ENCODE measurements at regions not wholly inside any gene's neighbourhood (a gene's known extent, or its start where the extent isn't known, plus 50 kb on each side); places are given as distances from the start of the nearest gene placed in this dataset.

- Mint-ChIP-seq H3K4me1 (no peaks in the 10 kb centered on the region), H3K27me3 (peaks cover 3 to 9% of the 10 kb centered on the region in 2 donors), H3K36me3 (no peaks in the 10 kb centered on the region), H3K4me3 (no peak overlapping the region), H3K27ac (no peak overlapping the region), H3K9me3 (no peaks in the 10 kb centered on the region)
- ChIA-PET CTCF (no interaction called here), POLR2A (no interaction called here)
- ATAC-seq (replicated peaks in 1 of 4) (no peak), DNase-seq (no peak)
- Histone ChIP-seq H3K4me3 (ENCODE audit: control insufficient read depth in 1 of 2, extremely low read depth in 1 of 2, low read length in 1 of 2) (no peak overlapping the region), H3K27me3 (replicated peaks in 1 of 2; ENCODE audit: control insufficient read depth in 2 of 2, extremely low read depth in 1 of 2, insufficient read depth in 2 of 2, low read length in 1 of 2) (peaks cover 0 to 3% of the 10 kb centered on the region in 2 experiments), H3K36me3 (ENCODE audit: control insufficient read depth in 2 of 2, extremely low read depth in 1 of 2, insufficient read depth in 1 of 2, low read length in 1 of 2) (no peaks in the 10 kb centered on the region), H3K4me1 (ENCODE audit: control insufficient read depth in 1 of 2, extremely low read depth in 1 of 2, insufficient read depth in 2 of 2, low read length in 2 of 2) (no peaks in the 10 kb centered on the region), H3K27ac (ENCODE audit: low read length) (no peak overlapping the region), H3K9me3 (no peaks in the 10 kb centered on the region)
- WGBS (ENCODE audit: insufficient coverage), result no CpG with 5 or more reads among the region's 1 CpG
Measured at GRCh38 chr12:97162173-97162572, 255.1 kb downstream of the NEDD1 start.

GRCh38 chr12:97164936-97165335 is 257.9 kb downstream of the NEDD1 start:
- no peak overlapping the region for H3K4me3 Mint-ChIP-seq
- ATAC-seq (replicated peaks in 1 of 4) (no peak), DNase-seq (no peak)
- Histone ChIP-seq H3K27ac (ENCODE audit: low read length) (no peak overlapping the region), H3K4me3 (ENCODE audit: control insufficient read depth in 1 of 2, extremely low read depth in 1 of 2, low read length in 1 of 2) (no peak overlapping the region), H3K27me3 (replicated peaks in 1 of 2; ENCODE audit: control insufficient read depth in 2 of 2, extremely low read depth in 1 of 2, insufficient read depth in 2 of 2, low read length in 1 of 2) (peaks cover 0 to 3% of the 10 kb centered on the region in 2 experiments), H3K36me3 (ENCODE audit: control insufficient read depth in 2 of 2, extremely low read depth in 1 of 2, insufficient read depth in 1 of 2, low read length in 1 of 2) (no peaks in the 10 kb centered on the region), H3K9me3 (no peaks in the 10 kb centered on the region), H3K4me1 (ENCODE audit: control insufficient read depth in 1 of 2, extremely low read depth in 1 of 2, insufficient read depth in 2 of 2, low read length in 2 of 2) (no peaks in the 10 kb centered on the region)
- no peak overlapping the region for H3K27ac Mint-ChIP-seq
- WGBS (ENCODE audit: insufficient coverage), result 20% methylated on average over 1 of the region's 3 CpGs
- ChIA-PET CTCF (no interaction called here), POLR2A (interaction anchor here in 1 of 2 donors (0.7 kb wide), 1 partner anchor 17 kb away, joined by 3 read pairs; no protein-coding TSS in a partner anchor)
- no peaks in the 10 kb centered on the region for H3K4me1 Mint-ChIP-seq
- H3K9me3 Mint-ChIP-seq, result no peaks in the 10 kb centered on the region
- H3K36me3 Mint-ChIP-seq, result no peaks in the 10 kb centered on the region
- H3K27me3 Mint-ChIP-seq, result peaks cover 3 to 14% of the 10 kb centered on the region in 2 donors

- Histone ChIP-seq H3K9me3 (no peaks in the 10 kb centered on the region), H3K4me1 (ENCODE audit: control insufficient read depth in 1 of 2, extremely low read depth in 1 of 2, insufficient read depth in 2 of 2, low read length in 2 of 2) (no peaks in the 10 kb centered on the region), H3K4me3 (ENCODE audit: control insufficient read depth in 1 of 2, extremely low read depth in 1 of 2, low read length in 1 of 2) (no peak overlapping the region), H3K36me3 (ENCODE audit: control insufficient read depth in 2 of 2, extremely low read depth in 1 of 2, insufficient read depth in 1 of 2, low read length in 1 of 2) (no peaks in the 10 kb centered on the region), H3K27me3 (replicated peaks in 1 of 2; ENCODE audit: control insufficient read depth in 2 of 2, extremely low read depth in 1 of 2, insufficient read depth in 2 of 2, low read length in 1 of 2) (peaks cover 0 to 3% of the 10 kb centered on the region in 2 experiments), H3K27ac (ENCODE audit: low read length) (no peak overlapping the region)
- ATAC-seq (replicated peaks in 1 of 4) (no peak), DNase-seq (no peak)
- H3K36me3 Mint-ChIP-seq, result no peaks in the 10 kb centered on the region
- peaks cover 0 to 9% of the 10 kb centered on the region in 2 donors for H3K27me3 Mint-ChIP-seq
- H3K27ac Mint-ChIP-seq, result no peak overlapping the region
- CTCF ChIA-PET, result no interaction called here
- no CpG with 5 or more reads among the region's 4 CpGs for WGBS (ENCODE audit: insufficient coverage)
- H3K4me1 Mint-ChIP-seq, result no peaks in the 10 kb centered on the region
- H3K9me3 Mint-ChIP-seq, result no peaks in the 10 kb centered on the region
- POLR2A ChIA-PET, result no interaction called here
- no peak overlapping the region for H3K4me3 Mint-ChIP-seq
Measured at GRCh38 chr12:97167598-97167997, 260.5 kb downstream of the NEDD1 start.

- no peak overlapping the region for H3K4me3 Mint-ChIP-seq
- POLR2A ChIA-PET, result no interaction called here
Measured at GRCh38 chr12:97168804-97169203, 261.7 kb downstream of the NEDD1 start.

GRCh38 chr12:97169889-97170567 is 263.0 kb downstream of the NEDD1 start:
- Histone ChIP-seq H3K4me3 (ENCODE audit: control insufficient read depth in 1 of 2, extremely low read depth in 1 of 2, low read length in 1 of 2) (no peak overlapping the region), H3K4me1 (ENCODE audit: control insufficient read depth in 1 of 2, extremely low read depth in 1 of 2, insufficient read depth in 2 of 2, low read length in 2 of 2) (no peaks in the 10 kb centered on the region), H3K27ac (ENCODE audit: low read length) (no peak overlapping the region), H3K9me3 (no peaks in the 10 kb centered on the region), H3K36me3 (ENCODE audit: control insufficient read depth in 2 of 2, extremely low read depth in 1 of 2, insufficient read depth in 1 of 2, low read length in 1 of 2) (no peaks in the 10 kb centered on the region), H3K27me3 (replicated peaks in 1 of 2; ENCODE audit: control insufficient read depth in 2 of 2, extremely low read depth in 1 of 2, insufficient read depth in 2 of 2, low read length in 1 of 2) (no peaks in the 10 kb centered on the region)
- DNase-seq (no peak), ATAC-seq (replicated peaks in 1 of 4) (no peak)
- CTCF ChIA-PET, result no interaction called here
- Mint-ChIP-seq H3K36me3 (no peaks in the 10 kb centered on the region), H3K4me1 (no peaks in the 10 kb centered on the region), H3K9me3 (no peaks in the 10 kb centered on the region), H3K27me3 (peaks cover 0 to 5% of the 10 kb centered on the region in 2 donors), H3K4me3 (no peak overlapping the region), H3K27ac (no peak overlapping the region)
- WGBS (ENCODE audit: insufficient coverage), result no CpG with 5 or more reads among the region's 6 CpGs
- POLR2A ChIA-PET, result no interaction called here

More at GRCh38 chr12:97168804-97169203, 261.7 kb downstream of the NEDD1 start:
- Mint-ChIP-seq H3K4me1 (no peaks in the 10 kb centered on the region), H3K9me3 (no peaks in the 10 kb centered on the region), H3K36me3 (no peaks in the 10 kb centered on the region), H3K27ac (no peak overlapping the region), H3K27me3 (peaks cover 0 to 9% of the 10 kb centered on the region in 2 donors)
- Histone ChIP-seq H3K27ac (ENCODE audit: low read length) (no peak overlapping the region), H3K4me3 (ENCODE audit: control insufficient read depth in 1 of 2, extremely low read depth in 1 of 2, low read length in 1 of 2) (no peak overlapping the region), H3K4me1 (ENCODE audit: control insufficient read depth in 1 of 2, extremely low read depth in 1 of 2, insufficient read depth in 2 of 2, low read length in 2 of 2) (no peaks in the 10 kb centered on the region), H3K36me3 (ENCODE audit: control insufficient read depth in 2 of 2, extremely low read depth in 1 of 2, insufficient read depth in 1 of 2, low read length in 1 of 2) (no peaks in the 10 kb centered on the region), H3K27me3 (replicated peaks in 1 of 2; ENCODE audit: control insufficient read depth in 2 of 2, extremely low read depth in 1 of 2, insufficient read depth in 2 of 2, low read length in 1 of 2) (no peaks in the 10 kb centered on the region), H3K9me3 (no peaks in the 10 kb centered on the region)
- WGBS (ENCODE audit: insufficient coverage), result 54% methylated on average over 2 of the region's 4 CpGs
- ATAC-seq (replicated peaks in 1 of 4), result no peak
- CTCF ChIA-PET, result no interaction called here
- DNase-seq, result no peak

- no peak for ATAC-seq (replicated peaks in 1 of 4)
- 88% methylated on average over 4 of the region's 5 CpGs for WGBS (ENCODE audit: insufficient coverage)
- no peaks in the 10 kb centered on the region for H3K36me3 Mint-ChIP-seq
- no peaks in the 10 kb centered on the region for H3K4me1 ChIP-seq (ENCODE audit: control insufficient read depth in 1 of 2, extremely low read depth in 1 of 2, insufficient read depth in 2 of 2, low read length in 2 of 2)
- no peak overlapping the region for H3K4me3 ChIP-seq (ENCODE audit: control insufficient read depth in 1 of 2, extremely low read depth in 1 of 2, low read length in 1 of 2)
- no peaks in the 10 kb centered on the region for H3K36me3 ChIP-seq (ENCODE audit: control insufficient read depth in 2 of 2, extremely low read depth in 1 of 2, insufficient read depth in 1 of 2, low read length in 1 of 2)
- no peak overlapping the region for H3K4me3 Mint-ChIP-seq
- POLR2A ChIA-PET, result interaction anchor here in 1 of 2 donors (0.6 kb wide), 2 partner anchors 11 to 42 kb away, joined by 3 to 4 read pairs; no protein-coding TSS in a partner anchor
- DNase-seq, result no peak
- no peaks in the 10 kb centered on the region for H3K9me3 ChIP-seq
- H3K4me1 Mint-ChIP-seq, result no peaks in the 10 kb centered on the region
- peaks cover 0 to 3% (median 0%) of the 10 kb centered on the region in 3 donors for H3K9me3 Mint-ChIP-seq
- H3K27ac Mint-ChIP-seq, result no peak overlapping the region
- H3K27me3 ChIP-seq (replicated peaks in 1 of 2; ENCODE audit: control insufficient read depth in 2 of 2, extremely low read depth in 1 of 2, insufficient read depth in 2 of 2, low read length in 1 of 2), result no peaks in the 10 kb centered on the region
- no peak overlapping the region for H3K27ac ChIP-seq (ENCODE audit: low read length)
- CTCF ChIA-PET, result no interaction called here
- H3K27me3 Mint-ChIP-seq, result peaks cover 0 to 4% of the 10 kb centered on the region in 2 donors
Measured at GRCh38 chr12:97173688-97174410, 266.8 kb downstream of the NEDD1 start.

Data from T-cell (primary cell).